ENCODE measurements at regions not wholly inside any gene's neighbourhood (a gene's known extent, or its start where the extent isn't known, plus 50 kb on each side); places are given as distances from the start of the nearest gene placed in this dataset.

GRCh38 chr15:45829336-45830153, 194.7 kb downstream of the SQOR start:
- no peak for TF ChIP-seq CTCF (IDR thresholded peaks at IDR 0.05)
- no peak for DNase-seq (ENCODE audit: low spot score)
- Histone ChIP-seq H3K27ac (no peak overlapping the region), H3K4me3 (no peak overlapping the region)

GRCh38 chr15:45831787-45832186, 197.0 kb downstream of the SQOR start:
- Histone ChIP-seq H3K4me3 (no peak overlapping the region), H3K27ac (no peak overlapping the region)
- TF ChIP-seq CTCF (IDR thresholded peaks at IDR 0.05): no peak
- DNase-seq (ENCODE audit: low spot score): no peak

GRCh38 chr15:45834622-45835021, 199.8 kb downstream of the SQOR start:
- H3K27ac ChIP-seq: no peak overlapping the region
- no peak for DNase-seq (ENCODE audit: low spot score)
- H3K4me3 ChIP-seq: no peak overlapping the region
- no peak for TF ChIP-seq CTCF (IDR thresholded peaks at IDR 0.05)

- TF ChIP-seq CTCF (IDR thresholded peaks at IDR 0.05): no peak
- H3K27ac ChIP-seq: no peak overlapping the region
- no peak overlapping the region for H3K4me3 ChIP-seq
- no peak for DNase-seq (ENCODE audit: low spot score)
Observed at GRCh38 chr15:45842151-45842550, 207.3 kb downstream of the SQOR start.

GRCh38 chr15:45847645-45848044, 212.8 kb downstream of the SQOR start:
- DNase-seq (ENCODE audit: low spot score): no peak
- no peak for TF ChIP-seq CTCF (IDR thresholded peaks at IDR 0.05)
- Histone ChIP-seq H3K4me3 (no peak overlapping the region), H3K27ac (no peak overlapping the region)

GRCh38 chr15:45849136-45849535, 214.3 kb downstream of the SQOR start:
- Histone ChIP-seq H3K27ac (no peak overlapping the region), H3K4me3 (no peak overlapping the region)
- no peak for TF ChIP-seq CTCF (IDR thresholded peaks at IDR 0.05)
- no peak for DNase-seq (ENCODE audit: low spot score)

All from coronary artery (tissue), 2 donors.